ENCODE measurements at regions not wholly inside any gene's neighbourhood (a gene's known extent, or its start where the extent isn't known, plus 50 kb on each side); places are given as distances from the start of the nearest gene placed in this dataset.
"Not testable (repeated sequence)": the region's sequence is repeated elsewhere in the genome, so short reads cannot be mapped to it uniquely, and the experiment has no call there.

- no peak for DNase-seq
These were observed 780.6 kb downstream of the BRINP3 start for GRCh38 chr1:189697113-189697512.

DNA sequence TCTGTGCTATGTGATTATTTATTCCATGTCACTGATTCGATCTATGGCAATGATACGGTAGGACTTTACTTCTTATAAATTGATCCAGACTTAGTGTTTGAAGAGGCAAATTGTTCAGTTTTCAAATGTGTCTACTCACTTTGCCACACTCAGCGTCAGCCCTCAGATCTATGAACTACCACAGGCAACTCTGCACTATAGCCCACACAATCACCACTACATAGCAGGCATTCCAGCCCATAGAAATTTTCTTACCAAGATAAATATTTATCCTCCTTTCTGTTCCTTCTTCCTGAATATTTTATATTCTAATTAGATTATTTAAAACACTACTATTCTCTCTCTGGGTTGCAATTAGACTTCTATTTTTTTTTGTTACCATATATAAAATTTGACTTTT lies 776.1 kb downstream of the BRINP3 start:
- DNase-seq: no peak

GRCh38 chr1:189706594-189706993 lies 771.1 kb downstream of the BRINP3 start:
- no peak for DNase-seq

DNA sequence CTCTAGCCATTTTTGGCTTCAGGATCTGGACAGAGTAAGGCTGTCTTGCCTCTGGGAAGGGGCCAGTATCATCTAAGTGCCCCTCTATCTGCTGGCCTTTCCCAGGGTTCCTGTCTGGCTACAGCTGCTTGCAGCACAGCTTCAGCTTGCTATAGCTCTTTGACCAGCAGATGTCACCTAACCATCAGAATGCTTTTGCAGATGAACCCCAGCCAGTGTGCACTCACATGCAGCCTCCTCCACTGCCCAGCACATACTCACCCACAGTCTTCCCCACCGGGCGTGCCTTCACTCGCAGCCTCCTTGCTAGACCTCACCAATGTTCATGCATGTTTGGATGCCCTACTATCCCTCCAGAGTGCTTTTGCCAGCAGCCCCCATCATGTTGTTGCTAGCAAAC lies 769.0 kb downstream of the BRINP3 start:
- DNase-seq: no peak

DNA sequence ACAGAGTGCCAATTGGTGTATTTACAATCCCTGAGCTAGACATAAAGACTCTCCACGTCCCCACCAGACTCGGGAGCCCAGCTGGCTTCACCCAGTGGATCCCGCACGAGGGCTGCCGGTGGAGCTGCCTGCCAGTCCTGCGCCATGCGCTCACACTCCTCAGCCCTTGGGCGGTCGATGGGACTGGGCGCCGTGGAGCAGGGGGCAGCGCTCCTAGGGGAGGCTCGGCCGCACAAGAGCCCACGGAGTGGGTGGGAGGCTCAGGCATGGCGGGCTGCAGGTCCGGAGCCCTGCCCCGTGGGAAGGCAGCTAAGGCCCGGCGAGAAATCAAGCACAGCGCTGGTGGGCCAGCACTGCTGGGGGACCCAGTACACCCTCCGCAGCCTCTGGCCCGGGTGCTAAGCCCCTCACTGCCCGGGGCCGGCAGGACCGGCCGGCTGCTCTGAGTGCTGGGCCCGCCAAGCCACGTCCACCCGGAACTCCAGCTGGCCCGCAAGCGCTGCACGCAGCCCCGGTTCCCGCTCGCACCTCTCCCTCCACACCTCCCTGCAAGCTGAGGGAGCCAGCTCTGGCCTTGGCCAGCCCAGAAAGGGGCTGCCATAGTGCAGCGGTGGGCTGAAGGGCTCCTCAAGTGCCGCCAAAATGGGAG lies 759.4 kb downstream of the BRINP3 start:
- not testable (repeated sequence) for DNase-seq

DNA sequence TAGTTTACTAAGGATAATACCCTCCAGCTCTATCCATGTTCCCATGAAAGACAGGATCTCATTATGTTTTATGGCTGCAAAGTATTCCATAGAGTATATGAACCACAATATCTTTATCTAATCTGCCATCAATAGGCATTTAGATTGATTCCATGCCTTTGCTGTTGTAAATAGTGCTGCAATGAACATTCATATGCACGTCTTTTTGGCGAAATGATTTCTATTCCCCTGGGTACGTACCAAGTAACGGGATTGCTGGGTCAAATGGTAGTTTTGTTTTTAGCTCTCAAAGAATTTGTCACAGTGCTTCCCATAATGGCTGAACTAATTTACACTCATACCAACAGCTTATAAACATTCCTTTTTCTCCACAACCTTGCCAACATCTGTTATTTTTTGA lies 750.9 kb downstream of the BRINP3 start:
- no peak for DNase-seq

- DNase-seq: no peak
These were observed 726.4 kb downstream of the BRINP3 start for GRCh38 chr1:189751311-189751710.

- no peak for DNase-seq
These were observed 725.1 kb downstream of the BRINP3 start for GRCh38 chr1:189752461-189752995.

DNA sequence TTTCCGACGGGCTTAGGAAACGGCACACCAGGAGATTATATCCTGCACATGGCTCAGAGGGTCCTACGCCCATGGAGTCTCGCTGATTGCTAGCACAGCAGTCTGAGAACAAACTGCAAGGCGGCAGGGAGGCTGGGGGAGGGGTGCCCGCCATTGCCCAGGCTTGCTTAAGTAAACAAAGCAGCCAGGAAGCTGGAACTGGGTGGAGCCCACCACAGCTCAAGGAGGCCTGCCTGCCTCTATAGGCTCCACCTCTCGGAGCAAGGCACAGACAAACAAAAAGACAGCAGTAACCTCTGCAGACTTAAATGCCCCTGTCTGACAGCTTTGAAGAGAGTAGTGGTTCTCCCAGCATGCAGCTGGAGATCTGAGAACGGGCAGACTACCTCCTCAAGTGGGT lies 722.6 kb downstream of the BRINP3 start:
- DNase-seq: not testable (repeated sequence)

DNA sequence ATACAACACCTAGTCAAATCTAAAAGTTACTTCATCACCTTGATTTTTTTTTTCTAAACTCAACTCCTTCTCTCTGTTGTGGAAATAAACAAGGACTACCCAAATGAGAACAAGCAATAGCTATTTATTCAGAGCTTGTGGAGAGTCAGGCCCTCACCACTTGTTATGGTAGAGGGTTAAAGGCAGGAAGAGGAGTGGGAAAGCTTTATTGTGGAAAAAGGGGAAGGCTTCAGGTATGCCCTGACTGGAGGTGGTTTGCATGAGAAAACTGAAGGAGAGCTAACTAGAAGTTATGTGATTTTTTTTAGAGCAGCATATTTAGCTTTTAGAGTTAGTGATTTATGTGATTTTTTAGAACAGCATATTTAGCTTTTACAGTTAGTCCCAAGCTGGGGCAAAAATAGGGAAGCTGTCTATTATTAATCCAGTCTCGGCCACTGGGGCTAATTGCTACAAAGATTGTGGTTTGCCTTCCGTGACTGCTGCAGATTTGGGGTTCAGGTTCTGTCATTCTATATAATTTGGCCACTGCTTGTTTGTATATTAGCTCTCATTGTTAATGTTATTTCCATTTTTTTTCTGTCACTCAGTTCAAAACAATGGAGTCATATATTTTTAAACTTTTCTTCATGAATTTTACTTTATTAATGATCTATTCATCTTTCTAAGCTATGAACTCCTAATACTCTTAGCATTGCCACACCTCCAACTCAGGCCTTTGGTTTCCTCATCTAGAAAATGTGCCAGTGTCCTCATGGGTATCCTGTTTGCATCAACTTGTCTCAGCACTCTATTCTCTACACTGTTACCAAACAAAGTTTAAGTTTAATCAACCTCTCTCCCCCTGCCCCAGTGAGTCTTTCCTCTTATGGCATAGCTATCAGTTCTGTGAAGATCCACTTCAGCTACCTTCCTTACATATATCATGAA lies 713.0 kb downstream of the BRINP3 start:
- no peak for DNase-seq

DNA sequence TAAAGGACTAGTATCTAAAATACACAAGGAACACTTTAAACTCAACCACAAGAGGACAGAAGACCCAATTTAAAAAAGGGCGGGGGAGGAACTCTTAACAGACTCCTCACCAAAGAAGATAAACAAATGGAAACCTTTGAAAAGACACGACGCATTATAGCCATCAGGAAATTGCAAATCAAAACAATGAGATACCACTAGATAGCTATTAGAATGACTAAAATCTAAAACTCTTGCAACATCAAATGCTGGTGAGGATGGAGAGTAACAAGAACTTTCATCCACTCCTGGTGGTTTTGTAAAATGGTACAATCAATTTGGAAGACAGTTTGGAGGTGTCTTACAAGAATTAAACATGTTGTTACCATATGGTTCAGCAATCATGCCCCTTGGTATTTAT lies 708.2 kb downstream of the BRINP3 start:
- no peak for DNase-seq

GRCh38 chr1:189774721-189775287 lies 702.9 kb downstream of the BRINP3 start:
- no peak for DNase-seq

- no peak for DNase-seq
These were observed 702.3 kb downstream of the BRINP3 start for GRCh38 chr1:189775343-189775742.

DNA sequence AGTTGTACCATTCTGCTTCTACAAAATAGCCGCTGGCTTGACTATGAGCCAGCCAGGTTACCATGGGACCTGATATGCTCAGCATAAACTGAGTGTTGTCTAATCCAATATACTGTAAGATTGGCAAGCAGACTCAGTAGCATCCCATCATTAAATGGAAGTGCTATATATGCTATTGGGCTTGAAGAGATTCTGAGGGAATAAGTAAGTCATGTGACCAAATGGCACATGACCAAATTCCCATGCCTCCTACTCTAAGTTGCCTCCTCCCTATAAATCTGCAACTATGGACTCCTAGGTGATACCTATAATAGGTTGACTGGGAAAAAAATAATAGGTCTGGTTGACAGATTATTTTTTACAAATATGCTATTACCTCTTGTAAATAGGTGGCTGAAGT lies 698.6 kb downstream of the BRINP3 start:
- DNase-seq: no peak

DNA sequence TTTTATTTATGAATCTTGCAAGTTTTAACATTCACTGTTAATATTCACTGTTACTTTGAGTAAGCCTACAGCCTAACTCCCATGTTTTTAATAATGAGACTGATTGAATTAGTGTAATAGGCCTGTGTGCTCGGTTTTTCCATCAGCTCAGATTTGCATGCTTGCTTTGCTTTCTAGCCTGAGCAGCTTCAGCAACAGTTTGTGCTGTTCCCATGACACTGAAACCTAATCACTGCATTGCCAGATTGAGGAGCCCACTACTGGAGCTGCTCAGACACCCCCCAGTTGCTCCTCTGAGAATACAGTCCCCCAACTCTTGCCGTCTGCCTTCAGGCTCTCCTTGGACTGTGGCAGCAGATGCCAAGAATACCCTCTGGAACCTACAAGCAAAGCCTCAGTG lies 695.4 kb downstream of the BRINP3 start:
- DNase-seq: no peak

GRCh38 chr1:189783456-189783855 lies 694.2 kb downstream of the BRINP3 start:
- DNase-seq: no peak

GRCh38 chr1:189786761-189787160 lies 690.9 kb downstream of the BRINP3 start:
- no peak for DNase-seq

GRCh38 chr1:189787201-189787600 lies 690.5 kb downstream of the BRINP3 start:
- no peak for DNase-seq

DNA sequence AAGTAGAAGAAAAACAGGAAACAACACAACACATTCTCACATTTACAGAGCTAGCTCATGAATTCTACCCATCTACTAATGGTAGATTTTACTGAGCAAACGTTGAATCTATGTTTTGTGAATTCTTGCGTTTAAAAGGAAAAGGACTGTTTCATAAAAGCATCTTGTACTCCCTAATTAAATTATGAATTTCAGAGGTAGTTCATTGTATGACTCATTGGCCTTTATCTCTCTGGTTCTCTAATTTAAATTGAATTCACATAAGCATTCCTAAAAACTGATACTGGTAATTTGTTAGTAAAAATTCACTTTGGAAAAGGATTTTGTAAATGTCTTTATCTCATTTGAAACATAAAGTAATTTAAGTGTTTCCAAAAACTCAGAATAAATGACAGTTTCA lies 687.3 kb downstream of the BRINP3 start:
- no peak for DNase-seq

DNA sequence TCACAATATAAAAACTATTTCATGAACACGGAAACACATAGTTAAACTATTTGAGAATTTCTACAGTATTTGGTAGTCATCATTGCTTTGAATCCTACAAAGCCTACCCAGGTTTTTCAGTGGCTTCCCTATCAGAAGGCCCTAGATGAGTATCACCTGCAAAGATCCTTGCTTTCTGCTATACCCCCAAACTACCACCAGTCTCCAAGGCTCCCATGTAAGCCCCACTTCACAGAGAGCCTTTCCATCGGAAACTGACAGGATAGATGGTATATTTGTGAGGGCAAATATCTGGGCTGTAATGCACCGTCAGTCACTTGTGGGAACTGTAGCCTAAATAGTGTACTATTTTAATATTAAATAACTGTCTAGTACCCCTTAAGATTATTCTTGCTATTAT lies 674.3 kb downstream of the BRINP3 start:
- no peak for DNase-seq

- no peak for DNase-seq
These were observed 673.3 kb downstream of the BRINP3 start for GRCh38 chr1:189804352-189804751.

GRCh38 chr1:189805735-189806134 lies 671.9 kb downstream of the BRINP3 start:
- DNase-seq: no peak

GRCh38 chr1:189810639-189811038 lies 667.0 kb downstream of the BRINP3 start:
- DNase-seq: not testable (repeated sequence)

DNA sequence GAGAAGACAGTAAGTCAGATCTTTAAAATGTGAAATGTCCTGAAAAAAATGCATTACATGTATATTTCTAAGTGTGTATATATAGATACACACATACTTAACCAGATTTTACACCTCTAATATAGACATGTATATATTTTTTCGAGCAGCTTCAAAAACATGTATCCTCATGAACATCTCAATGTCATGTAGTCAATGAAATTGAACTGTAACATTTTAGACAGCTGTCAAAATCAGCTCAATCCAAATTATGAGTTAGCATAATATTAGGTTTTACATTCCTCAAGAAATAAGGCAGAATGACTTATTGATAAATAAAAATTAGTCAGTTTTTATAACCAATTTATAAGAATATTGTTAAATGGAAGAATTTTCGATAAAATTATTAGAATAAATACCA lies 665.7 kb downstream of the BRINP3 start:
- DNase-seq: no peak
